OCI-LY1 (cell line): ENCODE measurements at regions not wholly inside any gene's neighbourhood (a gene's known extent, or its start where the extent isn't known, plus 50 kb on each side); places are given as distances from the start of the nearest gene placed in this dataset.
"Not testable (repeated sequence)": the region's sequence is repeated elsewhere in the genome, so short reads cannot be mapped to it uniquely, and the experiment has no call there.

Experiments used
- H2AFZ ChIP-seq: fragments of 200-600 bp; sonication (generic), shearing (Covaris generic); 2 replicates; pipeline ENCODE4 v1.6.0; 2014; ENCODE audit warnings: antibody characterized with exemption, mild to moderate bottlenecking, low read length
- H3F3A ChIP-seq: fragments of 200-600 bp; sonication (generic), shearing (Covaris generic); 2 replicates; pipeline ENCODE4 v1.6.0; 2014; ENCODE audit warnings: mild to moderate bottlenecking, antibody characterized with exemption, low read length, moderate library complexity; ENCODE audit not compliant: insufficient read depth
- H3K27ac ChIP-seq: fragments of 200-600 bp; sonication (generic); 2 replicates; pipeline ENCODE4 v1.5.1; 2014; ENCODE audit warnings: low read length, mixed run types, mild to moderate bottlenecking, low read depth; ENCODE audit not compliant: poor library complexity, severe bottlenecking
- H3K27me3 ChIP-seq: fragments of 200-600 bp; sonication (generic); 2 replicates; pipeline ENCODE4 v1.6.0; 2014; ENCODE audit warnings: antibody characterized with exemption, mild to moderate bottlenecking, low read length, moderate library complexity; ENCODE audit not compliant: insufficient read depth
- H3K36me3 ChIP-seq: fragments of 200-600 bp; sonication (generic); 2 replicates; pipeline ENCODE4 v1.6.1; 2014; ENCODE audit warnings: mild to moderate bottlenecking, antibody characterized with exemption, low read length, moderate library complexity, mixed read lengths; ENCODE audit not compliant: insufficient read depth
- H3K4me1 ChIP-seq: fragments of 200-600 bp; sonication (generic); 2 replicates; pipeline ENCODE4 v1.5.1; 2014; ENCODE audit warnings: mild to moderate bottlenecking, low read length, moderate library complexity; ENCODE audit not compliant: insufficient read depth, severe bottlenecking
- H3K4me2 ChIP-seq: fragments of 200-600 bp; sonication (generic), shearing (Covaris generic); 2 replicates; pipeline ENCODE4 v1.6.1; 2014; ENCODE audit warnings: low read length
- H3K4me3 ChIP-seq: fragments of 200-600 bp; sonication (generic); 2 replicates; pipeline ENCODE4 v1.5.1; 2014; ENCODE audit warnings: low read length, low read depth, mild to moderate bottlenecking, mixed read lengths; ENCODE audit not compliant: poor library complexity, severe bottlenecking
- H3K79me2 ChIP-seq: fragments of 200-600 bp; shearing (Covaris generic); 2 replicates; pipeline ENCODE4 v1.6.1; 2016; ENCODE audit warnings: mixed run types, low read length, mixed read lengths; ENCODE audit not compliant: insufficient read depth
- H3K9ac ChIP-seq: fragments of 200-600 bp; sonication (generic), shearing (Covaris generic); 2 replicates; pipeline ENCODE4 v1.6.1; 2014; ENCODE audit warnings: mild to moderate bottlenecking, low read length, mixed read lengths
- H3K9me2 ChIP-seq: fragments of 200-600 bp; sonication (generic), shearing (Covaris generic); 2 replicates; pipeline ENCODE4 v1.6.1; 2014; ENCODE audit warnings: low read depth, mild to moderate bottlenecking, low read length, mixed read lengths
- H3K9me3 ChIP-seq: fragments of 200-600 bp; shearing (Covaris generic); 2 replicates; pipeline ENCODE4 v1.6.1; 2014; ENCODE audit warnings: low read length, mixed read lengths
- H4K20me1 ChIP-seq: fragments of 200-600 bp; sonication (generic), shearing (Covaris generic); 2 replicates; pipeline ENCODE4 v1.6.0; 2016; ENCODE audit warnings: mild to moderate bottlenecking, low read length; ENCODE audit not compliant: insufficient read depth
- CTCF ChIP-seq: fragments of 200-600 bp; sonication (generic), shearing (Covaris generic); IDR thresholded peaks from 2 replicates; pipeline ENCODE4 v1.5.1; 2017; ENCODE audit warnings: mild to moderate bottlenecking, antibody characterized with exemption, low read length, moderate library complexity, mixed read lengths
- EZH2 ChIP-seq: fragments of 200-600 bp; sonication (generic), shearing (Covaris generic); IDR thresholded peaks from 2 replicates; pipeline ENCODE4 v1.8.0; 2017; ENCODE audit warnings: borderline replicate concordance, mixed run types, mild to moderate bottlenecking, antibody characterized with exemption, low read length, moderate library complexity, mixed read lengths

- TF ChIP-seq EZH2 (no peak), CTCF (peak; percentile 21; the same call in 1 of the 2 replicates)
- Histone ChIP-seq H3K9me2 (no peaks in the 10 kb centered on the region), H3K36me3 (no peaks in the 10 kb centered on the region), H3K4me1 (peaks cover 5% of the 10 kb centered on the region), H3K9me3 (no peaks in the 10 kb centered on the region), H3K79me2 (no peaks in the 10 kb centered on the region), H4K20me1 (no peaks in the 10 kb centered on the region), H3K27ac (no peak overlapping the region), H3K4me2 (no peak overlapping the region), H3K4me3 (no peak overlapping the region), H3F3A (no peaks in the 10 kb centered on the region), H2AFZ (no peak overlapping the region), H3K27me3 (no peaks in the 10 kb centered on the region), H3K9ac (no peak overlapping the region)
Measured at GRCh38 chr18:76274468-76275289, 220.4 kb downstream of the ZNF516 start.

DNA sequence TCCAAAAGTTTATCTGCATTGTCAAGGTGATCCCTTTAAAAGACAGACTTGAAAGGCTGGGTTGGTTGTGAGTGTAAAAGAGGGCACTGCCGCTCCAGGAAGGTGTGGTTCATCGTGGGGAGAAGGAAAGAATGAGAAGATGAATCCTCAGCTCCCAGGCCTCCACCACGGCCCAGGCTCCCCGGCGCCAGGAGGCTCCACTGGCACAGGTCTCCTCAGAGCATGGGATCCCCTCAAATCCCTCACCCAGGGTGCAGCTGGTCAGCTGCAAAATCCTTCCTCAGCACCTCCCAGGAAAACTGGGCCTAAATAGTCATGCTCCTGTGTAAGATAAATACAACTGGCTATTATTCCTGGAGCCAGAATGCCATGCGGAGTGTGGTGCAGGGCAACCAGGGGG lies 221.1 kb downstream of the ZNF516 start:
- H3K36me3 ChIP-seq: no peaks in the 10 kb centered on the region
- no peaks in the 10 kb centered on the region for H3F3A ChIP-seq
- no peak overlapping the region for H2AFZ ChIP-seq
- H3K79me2 ChIP-seq: no peaks in the 10 kb centered on the region
- no peak overlapping the region for H3K9ac ChIP-seq
- H4K20me1 ChIP-seq: no peaks in the 10 kb centered on the region
- no peak overlapping the region for H3K4me2 ChIP-seq
- no peak overlapping the region for H3K4me3 ChIP-seq
- H3K9me2 ChIP-seq: no peaks in the 10 kb centered on the region
- TF ChIP-seq CTCF: no peak
- TF ChIP-seq EZH2: no peak
- no peak overlapping the region for H3K27ac ChIP-seq
- no peaks in the 10 kb centered on the region for H3K9me3 ChIP-seq
- peaks cover 5% of the 10 kb centered on the region for H3K4me1 ChIP-seq
- no peaks in the 10 kb centered on the region for H3K27me3 ChIP-seq

GRCh38 chr18:76273036-76273545 lies 222.0 kb downstream of the ZNF516 start:
- Histone ChIP-seq H3K9ac (no peak overlapping the region), H4K20me1 (no peaks in the 10 kb centered on the region), H3K4me2 (no peak overlapping the region), H3K4me3 (no peak overlapping the region), H2AFZ (no peak overlapping the region), H3K4me1 (peaks cover 5% of the 10 kb centered on the region), H3K9me2 (no peaks in the 10 kb centered on the region), H3F3A (no peaks in the 10 kb centered on the region), H3K27ac (no peak overlapping the region), H3K79me2 (no peaks in the 10 kb centered on the region), H3K36me3 (no peaks in the 10 kb centered on the region), H3K9me3 (no peaks in the 10 kb centered on the region), H3K27me3 (no peaks in the 10 kb centered on the region)
- TF ChIP-seq CTCF (no peak), EZH2 (no peak)

- not testable (repeated sequence) for H2AFZ ChIP-seq, H4K20me1 ChIP-seq, H3K9me2 ChIP-seq, H3F3A ChIP-seq, H3K27me3 ChIP-seq, H3K9ac ChIP-seq, H3K4me3 ChIP-seq, H3K36me3 ChIP-seq, H3K79me2 ChIP-seq, H3K9me3 ChIP-seq, H3K4me1 ChIP-seq, H3K27ac ChIP-seq, H3K4me2 ChIP-seq
Measured at GRCh38 chr18:76267423-76267822, 227.6 kb downstream of the ZNF516 start.
